ENCODE measurements at regions not wholly inside any gene's neighbourhood (a gene's known extent, or its start where the extent isn't known, plus 50 kb on each side); places are given as distances from the start of the nearest gene placed in this dataset.
A peak's percentile ranks its signal among the peaks of the same experiment; 100 is the strongest.

DNA sequence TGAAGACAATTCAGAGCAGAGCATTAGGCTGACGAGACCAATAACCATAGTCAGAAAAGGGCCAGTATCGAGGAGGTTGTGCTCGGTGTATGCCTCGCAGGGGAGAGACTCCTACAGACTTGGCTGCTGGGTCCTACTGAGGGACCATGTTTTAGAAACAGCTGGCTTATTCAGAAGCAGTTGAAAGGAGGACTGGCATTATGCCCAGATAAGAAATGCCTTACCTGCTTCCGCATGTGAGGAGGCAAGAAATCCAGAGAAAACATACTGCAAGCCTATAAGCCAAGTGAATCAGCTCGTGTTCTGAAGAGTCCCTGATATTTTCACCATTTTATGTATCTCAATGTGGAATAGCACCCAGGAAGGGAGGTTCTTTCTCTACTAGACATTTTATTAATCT, 434.7 kb downstream of the GRB14 start:
- FAIRE-seq (no peak), DNase-seq (ENCODE audit: insufficient read length, low spot score) (no peak)

DNA sequence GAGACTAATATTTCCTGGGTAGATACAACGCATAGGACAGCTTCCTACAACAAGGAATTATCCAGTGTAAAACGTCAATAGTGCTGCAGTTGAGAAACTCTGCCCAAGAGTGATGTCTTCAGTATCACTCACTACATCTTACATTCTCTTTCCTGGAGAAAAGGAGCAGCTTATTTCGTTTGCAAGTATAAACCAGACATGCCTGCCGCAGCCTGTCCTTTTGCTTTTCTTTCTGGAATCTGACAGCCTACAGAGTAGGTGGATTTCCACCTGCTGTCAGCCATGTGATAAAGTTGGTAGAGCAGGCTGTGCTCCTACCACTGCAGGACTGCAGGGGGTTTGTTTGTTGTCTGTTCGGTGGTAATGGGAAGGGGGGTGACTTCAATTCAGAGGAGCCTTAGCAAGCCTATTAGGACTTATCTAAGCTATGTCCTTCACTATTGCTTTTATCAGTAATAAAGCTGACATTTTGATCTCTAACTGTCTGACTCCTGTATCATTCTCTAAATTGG, 439.1 kb downstream of the GRB14 start:
- FAIRE-seq, result no peak

GRCh38 chr2:164178835-164179465, 442.3 kb downstream of the GRB14 start:
- no peak for FAIRE-seq

More for the DNA sequence above, 439.1 kb downstream of the GRB14 start:
- DNase-seq (ENCODE audit: insufficient read length, low spot score), result no peak

DNA sequence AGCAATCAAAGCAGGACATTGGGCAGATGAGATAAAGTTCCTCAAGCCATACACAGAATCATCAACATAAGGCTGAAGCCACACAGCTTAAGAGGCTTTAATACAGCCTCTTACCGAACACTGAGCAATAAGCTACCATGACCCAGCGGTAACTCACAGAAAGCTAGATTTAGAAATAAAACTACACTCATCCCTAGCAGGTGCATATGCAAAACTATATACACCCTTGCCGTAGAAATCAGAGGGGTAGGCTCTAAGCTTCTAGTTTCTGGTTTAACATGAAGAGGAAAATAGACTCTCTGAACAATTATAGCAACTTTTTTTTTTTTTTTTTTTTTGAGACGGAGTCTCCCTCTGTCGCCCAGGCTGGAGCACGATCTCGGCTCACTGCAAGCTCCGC, 428.8 kb upstream of the FIGN start:
- FAIRE-seq (no peak), DNase-seq (ENCODE audit: insufficient read length, low spot score) (no peak)

More at GRCh38 chr2:164178835-164179465, 442.3 kb downstream of the GRB14 start:
- peak; percentile 2 for DNase-seq (ENCODE audit: insufficient read length, low spot score)

- FAIRE-seq (no peak), DNase-seq (ENCODE audit: insufficient read length, low spot score) (no peak)
These were observed 419.8 kb upstream of the FIGN start for GRCh38 chr2:164155558-164155957.

DNA sequence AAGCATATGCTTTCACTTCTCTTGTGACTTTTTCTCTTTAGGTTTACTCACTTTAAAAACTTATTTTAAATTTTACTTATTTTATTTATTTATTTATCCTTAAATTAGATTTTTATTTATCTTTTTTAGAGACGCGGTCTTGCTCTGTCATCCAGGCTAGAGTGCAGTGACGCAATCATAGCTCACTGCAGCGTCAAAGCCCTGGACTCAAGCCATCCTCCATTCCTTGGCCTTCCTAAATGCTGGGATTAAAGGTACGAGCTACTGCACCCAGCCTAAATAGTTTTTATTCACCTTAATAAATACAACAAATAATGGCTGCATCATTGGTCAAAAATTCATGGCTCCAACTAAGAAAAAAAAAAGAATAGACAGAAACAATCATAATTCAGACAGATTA, 415.7 kb upstream of the FIGN start:
- no peak for DNase-seq (ENCODE audit: insufficient read length, low spot score)
- no peak for FAIRE-seq

DNA sequence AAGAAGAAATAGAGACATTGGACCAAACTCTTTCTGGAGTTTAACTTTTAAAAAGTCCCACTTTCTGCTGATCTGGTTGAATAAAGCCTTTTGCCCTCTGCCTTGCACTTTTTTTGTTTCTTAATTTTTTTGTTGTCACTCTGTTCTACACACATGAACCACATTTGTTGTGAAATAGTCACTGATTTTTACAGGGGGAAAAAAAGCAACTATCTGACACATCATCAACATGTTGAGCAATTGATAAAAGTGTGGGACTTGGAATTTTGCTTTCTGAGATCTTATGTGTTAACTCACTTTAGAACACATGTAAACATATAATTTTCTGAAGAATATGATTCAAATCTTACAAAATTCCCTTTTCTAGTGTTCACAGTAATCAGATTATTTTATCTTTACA, 414.8 kb upstream of the FIGN start:
- FAIRE-seq (no peak), DNase-seq (ENCODE audit: insufficient read length, low spot score) (no peak)

GRCh38 chr2:164146441-164146840, 410.6 kb upstream of the FIGN start:
- DNase-seq (ENCODE audit: insufficient read length, low spot score), result no peak
- FAIRE-seq, result no peak

DNA sequence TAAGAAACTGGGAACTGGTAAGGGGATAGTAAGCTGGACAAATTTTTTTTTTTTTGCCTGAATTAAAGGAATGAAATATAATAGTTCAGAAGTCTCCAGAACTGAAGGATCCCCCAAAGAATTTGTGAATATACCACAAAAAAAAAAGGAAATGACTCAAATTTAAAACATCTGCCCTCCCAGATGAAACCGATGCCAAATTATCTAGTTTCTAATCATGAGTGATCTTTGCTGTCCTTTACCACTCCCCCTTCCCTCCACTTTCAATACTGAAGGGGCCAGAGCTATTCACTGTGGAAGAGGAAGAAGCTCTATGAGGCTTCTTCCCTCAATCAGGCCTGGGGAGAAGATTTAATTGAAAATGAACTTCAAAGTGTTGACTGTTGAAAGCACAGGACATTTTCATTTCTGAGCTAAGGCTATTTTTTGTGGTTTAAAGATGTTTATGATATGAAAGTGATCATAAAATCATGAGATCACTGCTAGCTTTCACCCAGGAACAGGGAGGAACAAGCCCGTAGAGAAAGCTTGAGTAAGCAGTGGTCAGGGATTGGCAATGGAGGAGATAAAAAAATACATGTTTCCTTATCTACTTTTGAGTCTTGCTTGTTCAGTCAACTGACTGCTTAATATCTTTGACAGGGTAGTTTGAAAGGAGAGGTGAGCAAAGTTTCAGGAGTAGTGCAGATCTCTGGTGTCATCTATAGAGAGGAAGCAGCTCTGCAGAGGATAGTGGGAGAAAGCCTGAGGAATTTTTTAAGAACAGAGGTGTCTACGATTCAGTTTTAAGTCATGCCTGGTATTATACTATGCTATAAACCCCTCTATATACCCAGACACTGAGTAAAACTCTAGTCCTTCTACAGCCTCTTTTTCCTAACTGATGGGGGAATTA, 409.5 kb upstream of the FIGN start:
- no peak for FAIRE-seq
- peak; percentile 8 for DNase-seq (ENCODE audit: insufficient read length, low spot score)

GRCh38 chr2:164143183-164143930, 407.5 kb upstream of the FIGN start:
- DNase-seq (ENCODE audit: insufficient read length, low spot score), result no peak
- no peak for FAIRE-seq

DNA sequence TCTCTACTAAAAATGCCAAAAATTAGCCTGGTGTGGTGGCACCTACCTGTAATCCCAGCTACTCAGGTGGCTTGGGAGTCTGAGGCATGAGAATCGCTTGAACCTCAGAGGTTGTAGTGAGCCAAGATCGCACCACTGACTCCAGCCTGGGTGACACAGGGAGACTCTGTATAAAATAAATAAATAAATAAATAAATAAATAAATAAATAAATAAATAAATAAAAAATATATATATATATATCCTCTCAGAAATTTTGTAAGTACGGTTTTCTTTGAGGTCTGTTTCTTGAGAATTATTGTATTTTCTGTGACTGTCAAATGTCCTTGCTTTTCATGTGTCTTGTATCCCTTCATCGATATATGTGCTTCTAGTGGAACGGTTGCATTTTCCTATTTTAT, 406.9 kb upstream of the FIGN start:
- DNase-seq (ENCODE audit: insufficient read length, low spot score), result no peak
- no peak for FAIRE-seq

GRCh38 chr2:164141271-164141670, 405.5 kb upstream of the FIGN start:
- FAIRE-seq, result no peak

DNA sequence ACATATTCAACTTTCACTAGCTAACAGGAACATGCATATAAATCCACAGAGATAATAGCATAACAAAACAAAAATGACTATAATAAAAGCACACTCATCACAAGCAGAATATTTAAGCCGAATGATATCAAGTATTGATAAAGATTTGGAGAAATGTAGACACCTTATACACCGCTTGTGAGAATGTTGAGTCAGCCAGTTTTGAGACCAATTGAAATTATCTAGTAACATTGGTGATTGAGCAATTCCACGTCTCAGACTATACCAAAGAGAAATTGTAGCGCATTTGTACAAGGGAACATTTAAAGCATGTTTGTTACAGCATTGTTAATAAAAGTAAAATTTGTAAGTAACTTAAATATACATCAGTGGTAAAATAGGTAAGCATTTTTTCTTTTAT, 402.9 kb upstream of the FIGN start:
- FAIRE-seq (no peak), DNase-seq (ENCODE audit: insufficient read length, low spot score) (no peak)

More at GRCh38 chr2:164141271-164141670, 405.5 kb upstream of the FIGN start:
- no peak for DNase-seq (ENCODE audit: insufficient read length, low spot score)

GRCh38 chr2:164134336-164134735, 398.5 kb upstream of the FIGN start:
- FAIRE-seq, result no peak
- no peak for DNase-seq (ENCODE audit: insufficient read length, low spot score)

DNA sequence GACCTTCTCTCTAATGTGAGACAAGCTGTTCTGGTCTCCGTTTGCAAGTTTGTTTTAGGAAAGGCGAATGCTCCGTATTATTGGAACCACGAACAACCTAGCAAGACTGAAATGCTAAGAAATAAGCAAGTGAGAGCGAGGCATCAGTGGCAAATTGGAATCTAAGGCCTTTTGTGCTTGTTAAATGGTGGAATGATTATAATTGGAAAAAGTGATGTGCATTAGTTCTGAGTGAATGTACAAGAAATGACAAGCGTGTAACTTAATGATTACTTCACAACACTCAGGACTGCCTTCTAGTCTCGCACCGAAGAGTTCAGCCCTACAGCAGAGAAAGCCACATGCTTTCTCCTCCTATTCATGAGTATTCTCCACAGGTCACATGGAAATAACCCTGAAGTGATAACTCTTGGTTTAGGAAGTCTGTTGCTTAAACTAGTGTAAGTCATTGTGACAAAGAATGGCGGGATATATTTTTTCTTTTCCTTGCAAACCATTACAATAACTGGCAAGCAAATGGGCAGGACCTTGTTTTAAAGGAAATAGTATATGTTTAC, 392.2 kb upstream of the FIGN start:
- no peak for DNase-seq (ENCODE audit: insufficient read length, low spot score)
- no peak for FAIRE-seq

- DNase-seq (ENCODE audit: insufficient read length, low spot score), result no peak
- no peak for FAIRE-seq
These were observed 391.3 kb upstream of the FIGN start for GRCh38 chr2:164126960-164127660.

DNA sequence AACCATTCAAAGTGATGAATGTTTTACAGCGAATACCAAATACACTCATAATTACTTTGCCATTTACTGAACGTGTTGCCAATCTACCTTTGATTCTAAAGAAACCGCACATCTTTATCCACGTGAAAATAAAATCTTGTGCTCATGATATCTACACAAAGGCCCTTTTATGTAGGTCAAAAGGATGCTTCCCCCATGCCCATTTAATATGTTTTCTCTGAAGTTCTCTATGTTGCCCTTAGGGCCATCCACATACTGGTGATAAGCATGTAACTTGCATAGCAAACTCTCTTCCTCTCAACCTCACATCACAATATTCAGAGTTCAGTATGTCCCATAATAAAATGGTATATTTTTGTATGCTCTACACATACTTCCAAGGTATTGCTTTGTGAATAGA, 380.0 kb upstream of the FIGN start:
- DNase-seq (ENCODE audit: insufficient read length, low spot score), result no peak
- no peak for FAIRE-seq

DNA sequence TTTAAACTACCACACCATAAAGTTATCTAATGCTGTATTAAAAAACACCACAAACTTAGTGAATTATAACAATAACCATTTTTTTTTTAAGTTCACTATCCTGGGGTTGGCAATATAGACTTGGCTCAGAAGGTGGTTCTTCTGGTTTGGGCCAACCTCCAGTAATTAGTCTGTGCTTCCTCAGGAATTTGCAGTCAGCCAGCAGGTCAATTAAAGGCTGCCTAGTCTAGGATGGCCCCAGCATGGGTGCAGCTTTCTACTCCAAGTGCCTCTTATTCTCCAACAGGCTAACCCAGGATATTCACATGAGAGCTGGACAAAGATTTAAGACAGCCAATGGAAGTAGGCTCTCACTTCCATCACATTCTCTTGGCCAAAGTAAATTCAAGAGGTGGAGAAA, 379.1 kb upstream of the FIGN start:
- DNase-seq (ENCODE audit: insufficient read length, low spot score), result no peak
- FAIRE-seq, result no peak

DNA sequence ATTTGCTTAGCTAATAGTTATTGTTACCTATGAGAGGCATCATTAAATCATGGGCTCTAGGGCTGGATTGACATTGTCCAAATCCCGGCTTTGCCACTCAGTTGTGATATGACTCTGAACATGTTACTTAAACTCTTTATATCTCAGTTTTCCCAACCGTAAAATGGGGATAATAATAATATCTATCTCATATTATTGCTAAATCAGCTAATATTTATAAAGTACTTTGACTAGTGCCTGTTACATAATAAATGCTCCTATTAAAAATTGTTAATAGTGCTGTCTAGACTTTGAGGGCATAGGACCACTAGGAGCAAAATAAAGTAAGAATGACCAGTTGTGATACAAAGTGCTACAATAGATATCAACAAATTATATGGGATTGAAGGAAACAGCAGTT, 376.3 kb upstream of the FIGN start:
- DNase-seq (ENCODE audit: insufficient read length, low spot score) (no peak), FAIRE-seq (no peak)

GRCh38 chr2:164110515-164110914, 374.7 kb upstream of the FIGN start:
- no peak for FAIRE-seq
- no peak for DNase-seq (ENCODE audit: insufficient read length, low spot score)

All from HTR-8/SVneo (cell line).